Hepatocyte (in vitro differentiated cells): ENCODE measurements at regions not wholly inside any gene's neighbourhood (a gene's known extent, or its start where the extent isn't known, plus 50 kb on each side); places are given as distances from the start of the nearest gene placed in this dataset.

ENCODE experiments used
- DNase-seq: peaks from one replicate; pipeline ENCODE4 v3.0.0-alpha.2; 2016; ENCODE audit warnings: low spot score
- H2AFZ ChIP-seq: fragments of 200-600 bp; sonication (generic); 2 replicates; pipeline ENCODE4 v1.6.0; 2016; ENCODE audit warnings: antibody characterized with exemption, mild to moderate bottlenecking
- H3K27ac ChIP-seq: fragments of 200-600 bp; sonication (generic); 2 replicates; pipeline ENCODE4 v1.5.1; 2016; ENCODE audit warnings: mild to moderate bottlenecking
- H3K27me3 ChIP-seq: fragments of 200-600 bp; sonication (generic); 2 replicates; pipeline ENCODE4 v1.6.1; 2016
- H3K36me3 ChIP-seq: fragments of 200-600 bp; sonication (generic); replicated peaks from 2 replicates; pipeline ENCODE4 v1.5.1; 2016; ENCODE audit warnings: low read depth; ENCODE audit not compliant: insufficient read depth
- H3K4me1 ChIP-seq: fragments of 200-600 bp; sonication (generic); 2 replicates; pipeline ENCODE4 v1.5.1; 2016; ENCODE audit warnings: mild to moderate bottlenecking, moderate library complexity; ENCODE audit not compliant: insufficient read depth
- H3K4me2 ChIP-seq: fragments of 200-600 bp; sonication (generic); 2 replicates; pipeline ENCODE4 v1.6.0; 2016
- H3K4me3 ChIP-seq: fragments of 200-600 bp; sonication (generic); 2 replicates; pipeline ENCODE4 v1.5.1; 2016; ENCODE audit warnings: mild to moderate bottlenecking
- H3K79me2 ChIP-seq: fragments of 200-600 bp; sonication (generic); 2 replicates; pipeline ENCODE4 v1.6.0; 2017; ENCODE audit warnings: mild to moderate bottlenecking
- H3K9me2 ChIP-seq: fragments of 200-600 bp; sonication (generic); replicated peaks from 2 replicates; pipeline ENCODE4 v1.6.0; 2017; ENCODE audit warnings: mild to moderate bottlenecking; ENCODE audit not compliant: insufficient read depth
- H3K9me3 ChIP-seq: fragments of 200-600 bp; sonication (generic); 2 replicates; pipeline ENCODE4 v1.5.1; 2016; ENCODE audit warnings: low read depth, mild to moderate bottlenecking
- H4K20me1 ChIP-seq: fragments of 200-600 bp; sonication (generic); 2 replicates; pipeline ENCODE4 v1.6.0; 2016; ENCODE audit warnings: mild to moderate bottlenecking; ENCODE audit not compliant: insufficient read depth, poor library complexity, severe bottlenecking
- EZH2 ChIP-seq: fragments of 200-600 bp; sonication (generic); IDR thresholded peaks from 2 replicates; pipeline ENCODE4 v1.6.1; 2016; ENCODE audit warnings: antibody characterized with exemption, mild to moderate bottlenecking, borderline replicate concordance
- EZH2phosphoT487 ChIP-seq: fragments of 200-600 bp; sonication (generic); IDR thresholded peaks from one replicate; pipeline ENCODE4 v1.6.1; 2018; ENCODE audit warnings: antibody characterized with exemption, mild to moderate bottlenecking, low read depth, moderate library complexity; ENCODE audit not compliant: unreplicated experiment, severe bottlenecking
- WGBS: methylation state at CpG from one replicate; pipeline ENCODE4 v1.1.6; 2016; ENCODE audit warnings: low lambda C conversion rate; ENCODE audit errors: missing lambda C conversion rate; 5-methylcytosine and 5-hydroxymethylcytosine counted together
- TF ChIP-seq, protein P1 (sequence below): fragments of 200-600 bp; sonication (generic); IDR thresholded peaks from 2 replicates; pipeline ENCODE4 v1.5.1; 2016; ENCODE audit warnings: antibody characterized with exemption, mild to moderate bottlenecking; ENCODE audit not compliant: poor library complexity

DNA sequence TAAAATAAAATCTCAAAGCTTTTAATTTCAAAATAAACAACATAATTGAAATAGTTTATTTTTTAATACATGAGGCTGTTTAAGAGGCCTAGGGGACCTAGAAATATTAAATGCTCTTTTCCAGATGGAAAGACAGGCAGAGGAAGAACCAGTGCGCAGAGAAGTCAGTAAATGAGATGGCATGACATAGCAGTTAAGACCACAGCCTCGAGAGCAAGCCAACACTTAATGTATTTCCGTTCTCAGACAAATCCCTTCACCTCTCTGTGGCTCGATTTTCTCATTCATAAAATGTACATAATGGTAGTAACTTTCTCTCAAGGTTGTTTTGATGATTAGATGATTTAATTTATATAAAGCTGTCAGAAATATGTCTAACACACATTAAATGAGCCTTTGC lies 405.1 kb upstream of the CWC22 start:
- peak overlapping the region; percentile 49 for H3K27ac ChIP-seq
- no peak for DNase-seq
- H3K9me3 ChIP-seq: no peaks in the 10 kb centered on the region
- TF ChIP-seq, protein P1, sequence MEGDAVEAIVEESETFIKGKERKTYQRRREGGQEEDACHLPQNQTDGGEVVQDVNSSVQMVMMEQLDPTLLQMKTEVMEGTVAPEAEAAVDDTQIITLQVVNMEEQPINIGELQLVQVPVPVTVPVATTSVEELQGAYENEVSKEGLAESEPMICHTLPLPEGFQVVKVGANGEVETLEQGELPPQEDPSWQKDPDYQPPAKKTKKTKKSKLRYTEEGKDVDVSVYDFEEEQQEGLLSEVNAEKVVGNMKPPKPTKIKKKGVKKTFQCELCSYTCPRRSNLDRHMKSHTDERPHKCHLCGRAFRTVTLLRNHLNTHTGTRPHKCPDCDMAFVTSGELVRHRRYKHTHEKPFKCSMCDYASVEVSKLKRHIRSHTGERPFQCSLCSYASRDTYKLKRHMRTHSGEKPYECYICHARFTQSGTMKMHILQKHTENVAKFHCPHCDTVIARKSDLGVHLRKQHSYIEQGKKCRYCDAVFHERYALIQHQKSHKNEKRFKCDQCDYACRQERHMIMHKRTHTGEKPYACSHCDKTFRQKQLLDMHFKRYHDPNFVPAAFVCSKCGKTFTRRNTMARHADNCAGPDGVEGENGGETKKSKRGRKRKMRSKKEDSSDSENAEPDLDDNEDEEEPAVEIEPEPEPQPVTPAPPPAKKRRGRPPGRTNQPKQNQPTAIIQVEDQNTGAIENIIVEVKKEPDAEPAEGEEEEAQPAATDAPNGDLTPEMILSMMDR: no peak
- TF ChIP-seq EZH2 (no peak), EZH2phosphoT487 (no peak)
- no peaks in the 10 kb centered on the region for H3K79me2 ChIP-seq
- no peak overlapping the region for H3K4me3 ChIP-seq
- H3K9me2 ChIP-seq: no peaks in the 10 kb centered on the region
- peaks cover 5% of the 10 kb centered on the region for H3K4me1 ChIP-seq
- H4K20me1 ChIP-seq: no peaks in the 10 kb centered on the region
- H3K27me3 ChIP-seq: no peaks in the 10 kb centered on the region
- H3K4me2 ChIP-seq: peak overlapping the region; percentile 37
- H3K36me3 ChIP-seq: no peaks in the 10 kb centered on the region
- H2AFZ ChIP-seq: no peak overlapping the region
- WGBS: 70% methylated on average over 4 of the region's 4 CpGs

DNA sequence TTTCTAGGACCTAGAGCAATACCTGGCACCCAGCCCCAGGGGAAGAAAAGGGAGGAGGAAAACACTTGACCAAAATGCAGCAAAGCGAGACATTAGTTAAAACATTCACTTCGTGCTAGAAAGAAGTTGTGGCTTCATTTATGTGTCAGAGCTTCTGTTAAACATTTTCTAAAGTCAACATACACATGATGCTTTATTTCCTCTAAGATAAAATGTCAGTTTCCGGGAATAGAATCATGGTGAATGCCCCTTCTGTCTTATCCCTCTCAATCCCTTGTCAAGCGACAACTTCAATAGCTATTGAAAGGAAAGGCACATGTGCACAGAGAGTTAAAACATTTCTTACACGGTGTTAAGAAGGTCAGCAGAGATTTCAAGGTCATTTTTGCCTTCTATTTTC lies 404.6 kb upstream of the CWC22 start:
- DNase-seq: peak; percentile 8
- peak overlapping the region; percentile 2 for H2AFZ ChIP-seq
- 49% methylated on average over 5 of the region's 5 CpGs for WGBS

DNA sequence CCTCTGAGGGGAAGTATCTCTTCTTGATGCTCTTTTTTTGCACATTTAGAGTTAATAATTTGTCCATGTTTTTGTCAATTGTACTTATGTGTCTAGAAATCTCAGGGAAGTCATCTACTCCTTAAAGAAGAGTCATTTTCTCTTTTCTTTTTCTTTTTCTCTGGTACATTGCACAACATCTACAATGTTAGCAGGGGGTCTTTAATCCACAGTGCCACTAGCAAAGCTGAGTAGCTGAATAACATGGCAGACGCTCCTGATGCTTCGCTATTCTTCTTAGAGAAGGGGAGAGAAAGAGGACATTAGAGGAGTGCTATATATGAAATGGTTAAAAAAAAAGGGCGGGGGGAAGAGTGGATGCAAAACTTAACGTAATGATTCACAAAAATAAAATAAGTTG lies 399.6 kb upstream of the CWC22 start:
- no peak for DNase-seq
- no peak for TF ChIP-seq EZH2
- no peak overlapping the region for H2AFZ ChIP-seq
- H3K79me2 ChIP-seq: no peaks in the 10 kb centered on the region
- 68% methylated on average over 4 of the region's 4 CpGs for WGBS
- no peaks in the 10 kb centered on the region for H3K9me3 ChIP-seq
- no peak overlapping the region for H3K4me3 ChIP-seq
- no peak overlapping the region for H3K4me2 ChIP-seq
- H3K27ac ChIP-seq: no peak overlapping the region
- no peaks in the 10 kb centered on the region for H3K27me3 ChIP-seq
- H3K9me2 ChIP-seq: no peaks in the 10 kb centered on the region
- H3K36me3 ChIP-seq: no peaks in the 10 kb centered on the region
- no peaks in the 10 kb centered on the region for H4K20me1 ChIP-seq
- H3K4me1 ChIP-seq: no peaks in the 10 kb centered on the region

More for the DNA sequence above, 404.6 kb upstream of the CWC22 start:
- Histone ChIP-seq H3K9me2 (no peaks in the 10 kb centered on the region), H3K9me3 (no peaks in the 10 kb centered on the region), H4K20me1 (no peaks in the 10 kb centered on the region), H3K79me2 (no peaks in the 10 kb centered on the region), H3K4me1 (peaks cover 5% of the 10 kb centered on the region), H3K4me3 (no peak overlapping the region), H3K27me3 (no peaks in the 10 kb centered on the region), H3K36me3 (no peaks in the 10 kb centered on the region), H3K4me2 (peak overlapping the region; percentile 37), H3K27ac (peak overlapping the region; percentile 49)
- no peak for TF ChIP-seq EZH2phosphoT487
- TF ChIP-seq EZH2: no peak
- TF ChIP-seq, protein P1: no peak

DNA sequence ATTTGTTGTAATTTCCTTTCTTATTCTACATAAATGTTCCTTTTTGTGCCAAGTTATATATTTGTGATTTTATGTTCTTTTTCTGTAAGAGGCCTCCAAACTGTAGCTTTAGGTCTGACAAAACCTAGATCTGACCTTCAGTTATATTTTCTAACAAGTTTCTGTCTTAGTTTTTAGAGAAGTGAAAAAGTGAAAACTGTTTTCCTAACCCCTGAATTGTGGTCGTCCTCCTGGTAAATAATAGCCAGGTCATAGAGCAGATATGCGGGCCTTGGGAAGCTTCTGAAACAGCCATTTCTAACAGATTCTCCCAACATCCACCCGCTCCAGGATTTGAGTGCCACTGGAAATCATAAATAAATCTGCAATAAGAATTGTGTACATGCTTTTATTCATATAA lies 398.4 kb upstream of the CWC22 start:
- Histone ChIP-seq H3K27me3 (no peaks in the 10 kb centered on the region), H3K9me3 (no peaks in the 10 kb centered on the region), H3K4me2 (no peak overlapping the region), H3K27ac (no peak overlapping the region), H2AFZ (no peak overlapping the region), H3K79me2 (no peaks in the 10 kb centered on the region), H3K4me3 (no peak overlapping the region), H4K20me1 (no peaks in the 10 kb centered on the region), H3K4me1 (no peaks in the 10 kb centered on the region), H3K36me3 (no peaks in the 10 kb centered on the region), H3K9me2 (no peaks in the 10 kb centered on the region)
- TF ChIP-seq, protein P1: no peak
- TF ChIP-seq EZH2phosphoT487 (no peak), EZH2 (no peak)
- 83% methylated on average over 3 of the region's 3 CpGs for WGBS
- DNase-seq: no peak
